DOHH2 (cell line): ENCODE measurements at regions not wholly inside any gene's neighbourhood (a gene's known extent, or its start where the extent isn't known, plus 50 kb on each side); places are given as distances from the start of the nearest gene placed in this dataset.

Experiments
- H3F3A ChIP-seq: fragments of 200-600 bp; sonication (generic), shearing (Covaris generic); 2 replicates; pipeline ENCODE4 v1.6.0; 2016; ENCODE audit warnings: antibody characterized with exemption, mild to moderate bottlenecking; ENCODE audit not compliant: control insufficient read depth, insufficient read depth
- H3K27ac ChIP-seq: fragments of 200-600 bp; sonication (generic); 2 replicates; pipeline ENCODE4 v1.5.1; 2014; ENCODE audit warnings: low read depth, mild to moderate bottlenecking, low read length, moderate library complexity
- H3K27me3 ChIP-seq: fragments of 200-600 bp; sonication (generic); 2 replicates; pipeline ENCODE4 v1.6.1; 2014; ENCODE audit warnings: mild to moderate bottlenecking, low read length, mixed read lengths; ENCODE audit not compliant: control insufficient read depth
- H3K36me3 ChIP-seq: fragments of 200-600 bp; sonication (generic); 2 replicates; pipeline ENCODE4 v1.6.1; 2014; ENCODE audit warnings: mild to moderate bottlenecking, low read length, moderate library complexity, mixed read lengths; ENCODE audit not compliant: control insufficient read depth
- H3K4me1 ChIP-seq: fragments of 200-600 bp; sonication (generic); 2 replicates; pipeline ENCODE4 v1.6.1; 2014; ENCODE audit warnings: mild to moderate bottlenecking, low read length, mixed read lengths; ENCODE audit not compliant: control insufficient read depth
- H3K4me2 ChIP-seq: fragments of 200-600 bp; sonication (generic); 2 replicates; pipeline ENCODE4 v1.6.0; 2014; ENCODE audit warnings: mild to moderate bottlenecking, low read length, moderate library complexity
- H3K4me3 ChIP-seq: fragments of 200-600 bp; sonication (generic); 2 replicates; pipeline ENCODE4 v1.5.1; 2014; ENCODE audit warnings: mild to moderate bottlenecking, low read length, mixed read lengths
- H3K79me2 ChIP-seq: fragments of 200-600 bp; sonication (generic); 2 replicates; pipeline ENCODE4 v1.6.1; 2014; ENCODE audit warnings: mild to moderate bottlenecking, low read length, mixed read lengths; ENCODE audit not compliant: control insufficient read depth
- H3K9me2 ChIP-seq: fragments of 200-600 bp; sonication (generic); replicated peaks from 2 replicates; pipeline ENCODE4 v1.6.1; 2014; ENCODE audit warnings: mild to moderate bottlenecking, low read length, mixed read lengths; ENCODE audit not compliant: control insufficient read depth
- H3K9me3 ChIP-seq: fragments of 200-600 bp; sonication (generic); 2 replicates; pipeline ENCODE4 v1.6.1; 2014; ENCODE audit warnings: antibody characterized with exemption, low read length, mixed read lengths; ENCODE audit not compliant: control insufficient read depth, insufficient read depth
- H4K20me1 ChIP-seq: fragments of 200-600 bp; sonication (generic); 2 replicates; pipeline ENCODE4 v1.6.0; 2014; ENCODE audit warnings: low read depth, mild to moderate bottlenecking, antibody characterized with exemption, low read length, moderate library complexity; ENCODE audit not compliant: control insufficient read depth, insufficient read depth
- CTCF ChIP-seq: fragments of 200-600 bp; sonication (generic); IDR thresholded peaks from one replicate; pipeline ENCODE4 v1.5.1; 2014; ENCODE audit warnings: antibody characterized with exemption, mild to moderate bottlenecking, low read depth, low read length; ENCODE audit not compliant: poor library complexity, severe bottlenecking
- EZH2phosphoT487 ChIP-seq: fragments of 200-600 bp; sonication (generic); IDR thresholded peaks from 2 replicates; pipeline ENCODE4 v1.6.1; 2017; ENCODE audit warnings: borderline replicate concordance, mild to moderate bottlenecking, antibody characterized with exemption, low read length, moderate library complexity, mixed read lengths

GRCh38 chr1:17907999-17908398 is 152.9 kb downstream of the ACTL8 start:
- H3K9me3 ChIP-seq: no peaks in the 10 kb centered on the region
- H3K36me3 ChIP-seq: no peaks in the 10 kb centered on the region
- TF ChIP-seq EZH2phosphoT487 (no peak), CTCF (no peak)
- 0 out of 2 replicates have a peak, but pooled peaks cover 2% of the 10 kb centered on the region for H3K27me3 ChIP-seq
- H3K4me2 ChIP-seq: no peak overlapping the region
- no peaks in the 10 kb centered on the region for H3K9me2 ChIP-seq
- H4K20me1 ChIP-seq: no peaks in the 10 kb centered on the region
- H3K4me3 ChIP-seq: no peak overlapping the region
- H3F3A ChIP-seq: no peaks in the 10 kb centered on the region
- H3K27ac ChIP-seq: no peak overlapping the region
- no peaks in the 10 kb centered on the region for H3K79me2 ChIP-seq
- no peaks in the 10 kb centered on the region for H3K4me1 ChIP-seq

GRCh38 chr1:17908945-17909344 is 153.8 kb downstream of the ACTL8 start:
- Histone ChIP-seq H4K20me1 (no peaks in the 10 kb centered on the region), H3K27me3 (0 out of 2 replicates have a peak, but pooled peaks cover 2% of the 10 kb centered on the region), H3K79me2 (no peaks in the 10 kb centered on the region), H3K4me3 (no peak overlapping the region), H3K9me3 (no peaks in the 10 kb centered on the region), H3K4me1 (no peaks in the 10 kb centered on the region), H3K9me2 (no peaks in the 10 kb centered on the region), H3F3A (no peaks in the 10 kb centered on the region), H3K4me2 (no peak overlapping the region), H3K27ac (no peak overlapping the region), H3K36me3 (no peaks in the 10 kb centered on the region)
- TF ChIP-seq CTCF (no peak), EZH2phosphoT487 (no peak)

- no peaks in the 10 kb centered on the region for H3K9me2 ChIP-seq
- H3K27me3 ChIP-seq: 0 out of 2 replicates have a peak, but pooled peaks cover 2% of the 10 kb centered on the region
These were observed 154.5 kb downstream of the ACTL8 start for GRCh38 chr1:17909634-17910033.

More at GRCh38 chr1:17909634-17910033, 154.5 kb downstream of the ACTL8 start:
- Histone ChIP-seq H3K36me3 (no peaks in the 10 kb centered on the region), H3K27ac (no peak overlapping the region), H3F3A (no peaks in the 10 kb centered on the region), H3K4me2 (no peak overlapping the region), H3K79me2 (no peaks in the 10 kb centered on the region), H3K4me1 (no peaks in the 10 kb centered on the region), H4K20me1 (no peaks in the 10 kb centered on the region), H3K9me3 (no peaks in the 10 kb centered on the region), H3K4me3 (no peak overlapping the region)
- TF ChIP-seq EZH2phosphoT487 (no peak), CTCF (peak; percentile 41)
